GM12892 (cell line): ENCODE measurements at regions not wholly inside any gene's neighbourhood (a gene's known extent, or its start where the extent isn't known, plus 50 kb on each side); places are given as distances from the start of the nearest gene placed in this dataset.

Experiments
- POLR2A ChIP-seq: IDR thresholded peaks from 2 replicates; pipeline ENCODE4 v1.6.1; 2011; ENCODE audit warnings: low read depth, low read length, control low read depth
- POLR2AphosphoS5 ChIP-seq: IDR thresholded peaks from 2 replicates; pipeline ENCODE4 v1.6.1; 2011; ENCODE audit warnings: low read depth, low read length, control low read depth

DNA sequence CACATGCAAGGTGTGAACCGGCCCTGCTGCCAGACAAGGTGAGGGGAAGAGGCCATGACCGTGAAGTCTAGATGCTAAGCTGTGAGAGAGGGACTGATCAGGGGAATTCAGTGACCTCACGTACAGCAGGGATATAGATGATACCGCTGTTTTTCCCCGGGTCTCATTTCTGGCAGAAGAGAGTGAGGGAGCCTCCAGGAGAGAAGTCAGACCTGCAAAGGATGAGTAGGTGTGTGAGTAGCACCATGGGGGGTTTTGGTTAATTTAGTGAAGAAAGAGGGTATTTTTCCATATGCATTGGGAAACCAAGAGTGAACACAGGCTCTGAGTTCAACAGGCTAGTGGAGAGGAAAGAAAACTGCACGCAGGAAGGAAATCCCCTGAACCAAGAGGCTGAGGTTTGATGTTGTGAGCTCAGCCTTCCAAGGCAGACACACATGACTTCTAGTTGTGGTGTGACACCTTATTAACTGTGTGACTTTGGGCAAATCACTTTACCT lies 127.6 kb upstream of the GATB start:
- no peak for TF ChIP-seq POLR2A
- no peak for TF ChIP-seq POLR2AphosphoS5
